Activated CD4-positive, alpha-beta T cell treated with anti-CD3 and anti-CD28 coated beads, Interleukin-2, Interleukin-4, amounts not matched to agents 100 ng/mL and 50 ng/mL, durations not matched to agents 16 hours and 8 hours (primary cell): ENCODE measurements at regions not wholly inside any gene's neighbourhood (a gene's known extent, or its start where the extent isn't known, plus 50 kb on each side); places are given as distances from the start of the nearest gene placed in this dataset.
"Not testable (repeated sequence)": the region's sequence is repeated elsewhere in the genome, so short reads cannot be mapped to it uniquely, and the experiment has no call there.

Experiments
- DNase-seq: peaks from one replicate; pipeline ENCODE4 v3.0.0-alpha.2; 2020; ENCODE audit warnings: low spot score

- no peak for DNase-seq
These were observed 201.4 kb upstream of the BRINP3 start for GRCh38 chr1:190679044-190679443.

- DNase-seq: no peak
These were observed 201.8 kb upstream of the BRINP3 start for GRCh38 chr1:190679454-190679853.

- no peak for DNase-seq
These were observed 202.3 kb upstream of the BRINP3 start for GRCh38 chr1:190679983-190680382.

- no peak for DNase-seq
These were observed 208.0 kb upstream of the BRINP3 start for GRCh38 chr1:190685676-190686075.

GRCh38 chr1:190688096-190688495 lies 210.4 kb upstream of the BRINP3 start:
- DNase-seq: no peak

GRCh38 chr1:190698488-190698887 lies 220.8 kb upstream of the BRINP3 start:
- not testable (repeated sequence) for DNase-seq

- no peak for DNase-seq
These were observed 221.5 kb upstream of the BRINP3 start for GRCh38 chr1:190699165-190699564.

DNA sequence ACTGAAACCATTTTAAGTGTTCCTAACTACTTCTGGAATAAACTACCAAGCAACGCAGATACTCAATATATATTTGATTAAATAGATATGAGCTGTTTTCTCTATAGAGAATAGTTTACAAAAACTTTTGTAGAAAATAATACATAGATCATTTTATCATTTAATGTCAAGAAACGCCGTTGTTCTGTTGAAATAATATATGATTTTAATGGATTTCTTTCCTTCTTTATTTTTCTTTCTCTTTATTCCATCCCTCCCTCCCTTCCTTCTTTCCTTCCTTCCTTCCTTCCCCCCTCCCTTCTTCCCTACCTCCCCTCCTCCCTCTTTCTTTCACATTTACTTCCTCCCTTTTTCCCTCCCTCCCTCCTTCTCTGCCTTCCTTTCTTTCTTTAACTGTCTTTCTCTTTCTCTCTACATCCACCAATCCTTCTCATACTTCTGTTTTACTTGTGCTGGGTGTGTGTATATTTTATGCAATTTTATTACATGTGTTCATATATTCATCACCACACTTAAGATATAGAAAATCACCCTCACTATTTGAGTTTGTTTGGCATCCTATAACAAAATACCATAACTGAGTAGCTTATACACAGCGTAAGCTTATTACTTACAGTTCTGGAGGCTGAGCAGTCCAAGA lies 230.9 kb upstream of the BRINP3 start:
- DNase-seq: no peak

DNA sequence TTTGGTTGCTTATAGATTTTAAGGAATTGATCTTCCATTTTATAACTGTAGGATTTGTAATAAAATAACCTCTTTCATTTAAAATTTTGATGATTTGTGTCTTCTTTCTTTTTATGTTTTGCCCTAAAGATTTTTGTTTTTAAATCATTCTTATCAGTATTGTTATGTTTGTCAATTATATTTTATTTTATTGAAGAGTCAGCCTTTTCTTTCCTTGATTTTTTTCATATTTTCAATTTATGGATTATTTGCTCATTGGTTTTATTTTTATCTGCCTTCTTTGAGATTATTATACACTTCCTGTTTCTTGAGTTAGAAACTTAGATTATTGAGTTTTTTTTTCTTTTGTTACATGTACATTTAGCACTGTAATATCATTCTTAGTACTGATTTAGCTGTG lies 233.4 kb upstream of the BRINP3 start:
- no peak for DNase-seq

DNA sequence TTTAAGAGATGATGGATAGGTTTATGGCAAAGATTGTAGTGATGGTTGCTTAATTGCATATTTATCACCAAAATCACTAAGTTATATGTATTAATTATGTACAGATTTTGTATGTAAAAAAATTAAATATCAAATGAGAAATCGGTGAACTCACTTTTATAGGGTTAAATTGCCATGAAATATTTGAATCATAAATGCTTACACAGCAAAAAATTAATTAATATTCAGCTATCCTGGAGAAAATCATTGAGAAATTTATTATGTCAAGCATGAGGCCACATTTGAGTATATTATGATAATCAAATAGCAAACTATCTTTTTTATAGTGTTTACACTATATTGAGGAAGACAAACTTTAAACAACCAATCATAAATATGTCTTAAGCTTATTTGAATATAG lies 239.4 kb upstream of the BRINP3 start:
- no peak for DNase-seq

- no peak for DNase-seq
These were observed 259.4 kb upstream of the BRINP3 start for GRCh38 chr1:190736971-190737590.

DNA sequence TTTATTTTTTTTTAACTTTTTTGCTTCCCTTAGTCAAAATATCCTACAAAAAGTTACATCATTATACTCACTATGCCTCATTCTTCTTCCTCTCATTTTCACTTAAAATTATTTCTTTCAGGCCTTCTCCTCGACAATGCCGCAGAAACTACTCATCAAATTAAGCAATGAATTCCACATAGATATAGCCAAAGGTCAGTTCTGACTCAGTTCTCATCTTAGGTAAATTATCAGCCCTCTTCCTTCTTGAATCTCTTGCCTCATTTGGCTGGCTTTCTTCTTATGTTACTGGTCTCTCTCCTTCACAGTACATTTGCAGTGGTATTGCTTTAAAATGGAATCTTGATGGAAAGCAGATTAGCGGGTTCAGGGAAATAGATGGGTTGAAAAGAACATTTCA lies 260.7 kb upstream of the BRINP3 start:
- DNase-seq: no peak

DNA sequence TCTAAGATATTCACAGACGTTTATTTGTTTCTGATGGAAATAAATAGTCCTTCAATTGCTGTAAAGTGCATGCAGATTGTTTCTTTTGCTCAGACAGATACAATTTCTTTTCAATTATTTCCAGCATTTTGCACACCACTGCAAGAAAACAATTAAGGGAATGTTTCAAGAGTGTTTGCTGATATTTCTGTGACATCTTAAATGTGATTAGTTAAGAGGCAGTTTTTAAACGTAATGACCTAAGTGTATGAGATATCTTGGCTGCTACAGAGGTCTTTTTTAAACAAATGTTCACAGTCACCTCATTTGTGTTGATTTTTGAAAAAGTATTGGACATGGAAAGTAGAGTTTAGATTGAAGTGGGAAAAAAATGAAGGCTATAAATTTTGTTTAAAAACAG lies 262.3 kb upstream of the BRINP3 start:
- DNase-seq: no peak

DNA sequence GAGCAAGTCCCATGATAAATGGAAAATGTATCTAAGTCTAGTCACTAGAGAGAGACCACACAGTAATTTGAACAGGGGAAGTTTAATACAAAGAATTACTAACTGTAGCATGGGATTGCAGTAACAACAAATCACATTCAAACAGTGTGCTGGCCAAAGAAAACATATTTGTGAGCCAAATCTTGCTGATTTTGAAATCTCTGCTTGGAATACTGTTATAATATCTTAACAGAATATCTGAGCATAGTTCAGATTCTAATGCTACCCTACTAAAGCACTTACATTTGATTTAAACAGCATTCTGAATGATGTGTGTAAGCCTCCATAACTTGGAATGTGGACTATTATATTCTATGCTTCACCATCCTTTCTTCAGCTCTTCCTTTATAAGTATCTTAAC lies 270.0 kb upstream of the BRINP3 start:
- DNase-seq: no peak

DNA sequence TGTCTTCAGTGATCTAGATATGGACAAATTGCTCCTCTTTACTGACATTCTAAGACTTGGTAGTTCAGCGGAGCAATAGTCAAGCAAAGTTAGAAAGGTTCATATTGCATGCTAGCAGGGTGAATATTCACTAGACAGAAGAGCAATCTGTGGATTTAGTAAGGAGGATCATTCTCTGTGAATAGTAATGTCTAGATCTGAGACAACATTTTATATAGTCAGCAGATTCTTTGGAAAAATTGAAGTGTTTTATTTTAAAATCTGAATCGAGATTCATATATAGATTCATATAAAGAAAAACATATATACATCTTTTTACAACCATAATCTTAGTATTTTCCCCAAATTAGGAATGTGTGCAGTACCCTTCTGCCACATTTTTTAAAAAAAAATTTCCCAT lies 274.5 kb upstream of the BRINP3 start:
- no peak for DNase-seq

DNA sequence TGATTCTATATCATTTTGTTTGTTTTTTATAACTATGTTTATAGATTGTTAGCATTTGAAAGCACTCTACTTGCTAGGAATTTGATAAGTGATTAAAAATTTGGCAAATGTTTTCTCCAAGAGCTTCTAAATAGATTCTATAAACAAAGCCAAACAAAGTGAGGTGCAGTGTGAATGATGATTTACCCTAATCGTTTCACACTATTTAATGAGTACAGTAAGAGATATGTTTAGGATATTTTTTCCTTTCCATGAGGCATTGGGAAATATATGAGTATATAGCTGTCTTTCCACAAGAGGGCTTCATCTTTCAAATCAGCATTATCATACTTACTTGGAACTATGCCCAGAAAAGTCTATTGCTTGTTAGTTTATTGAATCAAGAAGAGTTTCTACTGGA lies 277.0 kb upstream of the BRINP3 start:
- DNase-seq: no peak

DNA sequence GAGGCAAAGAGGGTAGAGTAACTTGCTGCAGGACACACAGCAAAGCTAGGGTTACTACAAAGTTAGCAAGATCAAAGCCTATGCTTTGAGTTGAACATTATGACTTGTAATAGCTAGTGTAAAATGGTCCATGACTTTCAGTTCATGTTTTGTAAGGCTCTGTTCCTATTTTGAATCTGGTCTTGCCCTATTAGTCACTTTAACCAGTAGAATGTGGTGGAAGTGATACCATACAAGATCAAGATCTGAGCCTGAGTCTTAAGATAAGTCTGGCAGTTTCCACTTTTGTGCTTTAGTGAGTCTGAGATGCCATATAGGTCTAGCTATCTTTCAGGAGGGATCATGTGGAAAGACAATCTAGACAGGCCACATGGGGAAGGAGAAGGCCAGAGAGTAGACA lies 282.1 kb upstream of the BRINP3 start:
- DNase-seq: no peak

DNA sequence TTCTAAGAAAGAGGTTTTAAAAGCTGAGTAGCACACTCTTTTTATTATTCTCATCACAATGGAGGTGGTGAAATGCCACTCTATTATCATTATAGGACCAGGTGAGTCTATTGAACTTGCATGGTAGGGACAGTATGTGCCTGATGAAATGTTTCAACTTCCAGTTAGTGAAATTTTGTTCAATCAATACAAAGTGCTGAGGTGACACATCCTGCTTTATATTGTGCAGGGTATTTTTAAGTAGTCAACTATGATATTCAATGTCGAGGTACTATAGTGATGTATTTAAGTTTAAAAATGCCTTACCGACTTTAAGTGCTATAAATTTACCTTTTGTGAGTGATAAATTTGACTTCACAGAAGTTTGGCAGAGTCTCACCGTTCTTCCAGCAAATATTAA lies 284.7 kb upstream of the BRINP3 start:
- DNase-seq: no peak

- no peak for DNase-seq
These were observed 315.2 kb upstream of the BRINP3 start for GRCh38 chr1:190792873-190793272.

DNA sequence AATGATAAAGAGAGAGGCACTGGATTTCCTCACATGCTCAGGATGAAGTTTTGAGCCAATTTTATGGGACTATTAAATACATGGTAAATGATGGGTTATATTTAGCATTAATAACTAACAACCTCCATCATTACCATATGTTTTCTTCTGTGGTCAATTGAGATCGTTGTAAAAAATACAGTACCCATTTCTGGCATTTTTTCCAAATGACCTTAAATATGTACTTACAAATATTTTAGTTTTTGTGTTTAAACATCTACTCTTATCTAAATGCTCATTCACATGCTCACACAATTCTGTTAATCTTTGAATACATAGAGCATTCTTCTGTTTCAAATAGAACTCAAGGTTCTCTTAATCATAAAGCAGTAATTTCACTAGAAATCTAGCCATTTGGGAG lies 330.0 kb upstream of the BRINP3 start:
- DNase-seq: no peak

DNA sequence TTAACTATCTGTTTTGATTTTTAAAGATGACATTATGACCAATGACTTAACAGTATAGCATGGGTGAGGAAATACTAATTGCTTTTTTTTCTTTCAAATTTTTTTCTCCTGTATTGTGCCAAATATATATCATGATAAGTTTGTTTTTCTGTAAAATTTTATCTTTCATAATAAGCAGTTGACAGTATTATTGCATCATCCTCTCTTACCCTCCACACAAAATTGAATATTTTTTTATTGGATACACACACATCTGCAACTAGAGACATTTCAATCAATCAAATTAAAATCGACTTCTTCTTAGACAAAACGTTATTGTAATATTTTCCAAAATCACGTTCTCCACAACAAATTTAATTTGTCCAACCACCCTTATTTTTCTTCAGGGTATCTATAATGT lies 330.4 kb upstream of the BRINP3 start:
- no peak for DNase-seq

- DNase-seq: no peak
These were observed 331.6 kb upstream of the BRINP3 start for GRCh38 chr1:190809312-190809711.

DNA sequence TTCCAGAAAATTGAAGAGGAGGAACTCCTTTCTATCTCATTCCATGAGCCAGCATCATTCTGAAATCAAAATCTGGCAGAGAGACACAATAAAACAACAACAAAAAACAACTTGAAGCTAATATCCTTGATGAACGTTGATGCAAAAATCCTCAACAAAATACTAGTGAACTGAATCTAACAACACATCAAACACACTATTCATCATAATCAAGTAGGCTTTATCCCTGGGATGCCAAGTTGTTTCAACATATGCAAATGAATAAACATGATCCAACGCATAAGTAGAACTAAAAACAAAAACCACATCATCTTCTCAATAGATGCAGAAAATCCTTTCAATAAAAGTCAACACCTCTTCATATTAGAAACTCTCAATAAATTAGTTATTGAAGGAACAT lies 335.3 kb upstream of the BRINP3 start:
- DNase-seq: no peak

DNA sequence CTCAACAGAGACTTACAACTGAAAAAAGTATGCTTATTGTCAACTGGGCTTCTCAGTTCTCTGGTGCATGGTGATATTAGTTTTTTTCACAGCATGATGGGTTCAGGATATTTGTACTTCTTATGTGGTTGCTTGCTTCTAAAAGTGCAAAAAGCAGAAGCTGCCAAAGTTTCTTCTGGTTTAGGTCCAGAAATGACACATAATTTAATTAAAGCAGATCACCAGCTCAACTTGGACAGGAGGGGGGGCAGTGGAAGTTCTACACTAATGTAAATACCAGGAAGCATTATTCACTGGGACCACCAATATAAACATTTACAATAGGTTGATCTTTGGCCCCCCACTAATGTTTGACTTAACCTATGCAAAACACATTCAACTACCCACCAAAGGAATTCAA lies 354.8 kb upstream of the BRINP3 start:
- no peak for DNase-seq
